ENCODE measurements at regions not wholly inside any gene's neighbourhood (a gene's known extent, or its start where the extent isn't known, plus 50 kb on each side); places are given as distances from the start of the nearest gene placed in this dataset.

DNA sequence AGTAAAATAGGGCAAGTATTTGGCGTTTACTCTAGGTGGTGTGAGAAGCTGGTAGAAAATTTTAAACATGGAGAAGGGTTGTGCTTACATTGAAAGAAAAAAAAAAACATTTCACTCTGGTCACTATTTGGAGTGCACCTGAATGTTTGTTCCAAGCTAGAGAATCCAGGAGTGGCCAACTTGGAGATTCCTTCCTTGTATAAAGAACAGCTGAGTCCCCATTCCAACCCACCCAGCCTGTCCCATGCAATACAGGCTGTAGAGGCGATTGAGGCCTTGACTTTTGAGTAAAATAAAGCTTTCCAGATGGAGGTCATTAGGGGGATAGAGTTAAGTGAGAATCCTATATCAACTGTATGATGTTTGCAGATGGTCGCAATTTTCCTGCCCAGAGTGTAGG, 203.8 kb upstream of the SYT4 start:
- DNase-seq (ENCODE audit: low spot score): no peak

DNA sequence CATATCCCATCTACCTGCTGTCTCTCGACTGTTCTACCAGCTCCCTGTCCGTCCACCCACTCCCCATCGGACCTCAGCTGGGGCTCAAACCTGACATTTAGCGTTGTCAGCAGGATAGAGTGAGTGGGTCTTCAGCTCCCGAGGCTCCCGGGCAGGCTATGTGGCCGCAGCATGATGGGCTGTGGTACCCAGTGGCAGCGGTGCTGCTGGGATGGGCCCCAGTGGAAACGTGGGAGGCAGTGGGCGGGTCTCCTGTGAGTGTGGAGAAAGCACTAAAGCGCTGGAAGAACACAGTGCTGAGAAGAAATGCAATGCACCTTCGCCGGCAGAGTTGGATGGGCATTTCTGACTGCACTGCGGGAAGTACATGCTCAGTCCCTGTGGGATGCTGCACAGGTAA, 204.8 kb upstream of the SYT4 start:
- DNase-seq (ENCODE audit: low spot score): no peak

DNA sequence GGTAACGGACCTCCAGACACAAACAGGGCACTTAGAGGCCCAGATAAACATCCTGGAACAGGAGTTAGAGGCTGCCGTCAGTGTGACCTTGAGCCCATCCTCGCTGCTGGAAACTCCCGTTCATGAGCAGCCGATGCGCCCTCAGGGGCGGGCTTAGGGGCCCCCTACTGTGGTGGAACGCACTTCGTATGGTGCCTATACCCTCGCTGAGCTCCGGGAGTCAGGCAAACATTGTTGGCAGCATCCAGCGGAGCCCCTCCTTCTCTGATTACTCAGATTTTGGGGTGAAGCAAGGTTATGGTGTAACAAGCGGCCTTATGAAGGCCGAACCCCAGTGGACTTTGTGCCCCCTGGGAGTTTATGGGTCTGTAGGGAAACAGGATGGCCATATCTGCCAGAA, 205.3 kb upstream of the SYT4 start:
- no peak for DNase-seq (ENCODE audit: low spot score)

DNA sequence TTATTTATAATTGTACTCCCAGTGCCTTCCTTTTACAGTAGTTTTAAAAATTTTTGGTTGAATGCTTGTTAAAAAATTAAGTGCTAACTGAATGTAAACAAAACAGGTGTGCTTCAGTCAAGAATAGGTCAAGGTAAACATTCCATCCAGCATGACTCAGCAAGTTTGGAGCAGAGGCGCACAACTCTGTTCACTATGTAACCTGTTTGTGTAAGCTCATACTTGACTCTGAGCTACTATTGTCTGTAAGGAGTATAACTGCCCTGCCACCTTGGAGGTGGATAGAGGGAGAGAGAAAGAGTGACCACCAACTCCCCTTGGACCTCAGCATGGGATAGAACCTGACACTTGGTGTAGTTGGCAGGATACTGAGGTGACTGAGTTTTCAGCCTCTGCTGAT, 207.4 kb upstream of the SYT4 start:
- DNase-seq (ENCODE audit: low spot score): no peak

DNA sequence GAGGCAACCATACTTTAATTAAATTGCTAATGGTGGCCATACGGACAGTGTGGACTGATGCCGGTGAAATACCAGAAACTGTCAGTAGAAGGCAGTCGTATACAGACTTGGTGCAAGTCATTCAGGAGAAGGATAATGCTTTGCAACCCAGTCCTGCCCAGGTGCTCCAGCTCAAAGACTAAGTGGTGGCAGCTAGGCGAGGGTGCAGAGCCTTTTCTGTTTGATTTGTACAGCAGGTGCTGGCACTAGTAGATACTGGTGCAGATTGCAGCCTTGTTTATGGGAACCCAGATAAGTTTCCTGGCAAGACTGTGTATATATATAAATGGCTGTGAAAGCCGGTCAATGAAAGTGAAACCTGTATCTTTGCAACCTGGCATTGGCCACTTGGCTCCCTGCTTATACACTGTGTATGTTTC, 208.3 kb upstream of the SYT4 start:
- DNase-seq (ENCODE audit: low spot score): no peak

DNA sequence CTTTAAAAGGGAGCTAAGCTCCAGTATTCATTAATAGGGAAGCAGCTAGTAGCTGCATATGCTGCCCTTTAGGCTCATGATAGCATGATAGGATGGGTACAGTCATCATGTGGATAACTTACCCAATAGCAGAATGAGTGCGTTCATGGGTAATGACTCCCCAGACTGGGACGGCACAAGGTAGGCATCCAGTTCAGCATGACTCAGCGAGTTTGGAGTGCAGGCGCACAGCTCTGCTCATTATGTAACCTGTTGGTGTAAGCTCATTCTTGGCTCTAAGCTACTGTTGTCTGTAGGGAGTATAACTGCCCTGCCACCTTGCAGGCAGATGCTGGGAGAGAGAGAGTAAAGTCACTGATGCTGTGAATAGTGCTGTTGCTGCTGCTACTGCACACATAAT, 209.2 kb upstream of the SYT4 start:
- no peak for DNase-seq (ENCODE audit: low spot score)

DNA sequence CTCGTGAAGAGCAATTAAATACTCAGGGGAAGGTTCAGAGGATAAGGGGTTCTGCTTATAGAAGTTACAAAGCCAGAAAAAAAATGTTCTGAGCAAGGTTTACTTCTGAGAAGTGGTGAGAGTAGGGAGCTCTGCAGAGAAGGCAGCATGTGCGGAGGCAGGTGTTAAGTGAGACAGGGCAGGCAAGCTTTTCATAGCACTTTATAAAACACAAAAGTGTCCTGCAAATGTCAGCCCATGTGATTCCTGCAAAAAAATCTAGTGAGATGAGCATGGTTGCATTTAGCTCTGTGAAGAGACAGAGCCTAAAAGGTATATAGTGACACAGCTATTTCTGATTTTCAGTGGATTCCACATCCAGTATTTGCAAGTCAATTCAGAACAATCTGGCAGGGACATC, 223.8 kb upstream of the SYT4 start:
- no peak for DNase-seq (ENCODE audit: low spot score)

DNA sequence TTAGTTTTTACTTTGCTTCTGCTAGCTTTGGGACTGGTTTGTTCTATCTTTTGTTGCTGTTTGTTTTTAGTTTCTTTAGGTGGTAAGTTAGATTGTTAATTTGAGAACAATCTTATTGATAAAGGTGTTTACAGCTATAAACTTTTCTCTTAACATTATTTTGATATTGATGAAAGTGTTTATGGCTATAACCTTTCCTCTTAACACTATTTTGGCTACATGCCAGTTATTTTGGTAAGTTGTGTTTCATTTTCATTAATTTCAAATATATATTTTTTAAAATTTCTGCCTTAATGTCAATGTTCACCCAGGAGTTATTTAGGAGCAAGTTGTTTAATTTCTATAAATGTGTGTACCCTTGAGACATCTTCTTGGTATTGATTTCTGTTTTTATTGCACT, 229.6 kb upstream of the SYT4 start:
- no peak for DNase-seq (ENCODE audit: low spot score)

DNA sequence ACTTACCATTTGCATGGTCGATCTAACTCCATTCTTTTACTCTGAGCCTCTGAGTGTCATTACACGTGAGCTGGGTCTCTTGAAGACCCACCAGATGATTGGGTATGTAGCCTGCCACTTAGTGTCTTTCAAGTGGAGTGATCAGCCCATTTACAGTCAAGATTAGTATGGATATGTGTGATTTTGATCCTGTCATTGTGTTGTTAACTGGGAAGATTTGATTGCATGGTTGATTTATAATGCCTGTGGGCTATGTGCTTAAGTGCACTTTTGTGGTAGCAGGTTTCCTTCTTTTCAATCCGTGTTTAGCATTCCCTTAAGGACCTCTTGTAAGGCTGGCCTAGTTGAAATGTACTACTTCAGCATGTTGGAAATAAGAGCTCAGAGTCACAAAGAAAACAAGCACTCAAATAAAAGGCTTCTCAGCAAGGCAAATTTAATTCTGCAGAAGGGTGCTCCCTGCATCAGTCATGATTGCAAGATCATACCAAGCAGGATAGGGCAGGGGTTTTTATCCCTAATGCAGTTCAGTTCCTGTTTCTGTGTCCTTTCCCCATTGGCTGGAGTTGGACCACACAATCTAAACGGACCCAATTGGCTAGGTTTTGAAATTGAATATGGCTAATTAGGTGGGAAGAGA, 230.7 kb upstream of the SYT4 start:
- DNase-seq (ENCODE audit: low spot score): no peak

DNA sequence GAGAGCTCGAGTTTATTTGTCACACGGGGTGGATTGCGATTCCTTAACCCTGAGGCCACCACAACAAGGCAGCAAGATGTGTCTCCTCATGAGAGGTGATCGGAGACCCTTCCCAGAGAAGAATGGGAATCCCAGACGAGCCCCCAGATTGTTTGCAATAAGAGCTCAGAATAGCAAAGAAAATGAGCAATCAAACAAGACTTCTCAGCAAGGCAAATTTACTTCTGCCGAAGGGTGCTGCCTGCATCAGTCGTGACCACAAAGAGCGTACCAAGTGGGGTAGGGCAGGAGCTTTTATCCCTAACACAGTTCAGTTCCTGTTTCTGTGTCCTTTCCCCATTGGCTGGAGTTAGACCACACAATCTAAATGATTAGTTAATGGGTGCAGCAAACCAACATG, 237.5 kb upstream of the SYT4 start:
- no peak for DNase-seq (ENCODE audit: low spot score)

DNA sequence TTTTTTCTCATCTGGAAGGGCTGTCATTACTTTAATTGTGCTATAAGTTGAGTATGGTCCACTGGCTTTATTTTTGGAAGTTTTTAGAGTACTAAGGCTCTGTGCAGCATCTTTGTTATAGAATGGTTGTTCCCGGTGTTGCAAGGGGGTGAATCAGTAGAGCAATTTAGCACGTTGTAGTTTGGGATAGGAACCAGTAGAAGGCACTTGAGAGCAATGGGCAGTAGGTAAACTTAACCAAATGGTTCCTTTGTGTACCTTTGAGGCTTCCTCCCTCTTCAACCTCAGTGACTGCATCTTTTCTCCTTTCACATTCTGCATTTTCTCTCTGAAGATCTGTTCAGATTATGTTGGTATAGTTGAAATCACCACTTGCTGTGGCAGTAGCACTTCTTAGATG, 238.2 kb upstream of the SYT4 start:
- DNase-seq (ENCODE audit: low spot score): no peak

DNA sequence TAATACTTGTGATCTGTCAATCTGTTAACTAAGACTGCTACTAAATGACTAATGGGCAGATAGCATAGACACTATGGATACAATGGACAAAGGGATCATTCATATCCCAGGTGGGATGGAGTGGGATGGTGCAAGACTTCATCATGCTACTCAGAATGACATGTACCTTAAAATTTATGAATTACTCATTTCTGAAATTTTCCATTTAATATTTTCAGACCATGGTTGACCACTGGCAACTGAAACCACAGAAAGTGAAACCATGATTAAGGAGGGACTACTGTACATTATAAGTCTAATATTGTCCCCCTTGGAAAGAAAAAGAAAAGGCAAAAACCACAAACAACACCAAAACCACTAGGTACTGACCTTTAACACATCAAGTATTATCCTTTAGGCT, 247.0 kb upstream of the SYT4 start:
- DNase-seq (ENCODE audit: low spot score): no peak

DNA sequence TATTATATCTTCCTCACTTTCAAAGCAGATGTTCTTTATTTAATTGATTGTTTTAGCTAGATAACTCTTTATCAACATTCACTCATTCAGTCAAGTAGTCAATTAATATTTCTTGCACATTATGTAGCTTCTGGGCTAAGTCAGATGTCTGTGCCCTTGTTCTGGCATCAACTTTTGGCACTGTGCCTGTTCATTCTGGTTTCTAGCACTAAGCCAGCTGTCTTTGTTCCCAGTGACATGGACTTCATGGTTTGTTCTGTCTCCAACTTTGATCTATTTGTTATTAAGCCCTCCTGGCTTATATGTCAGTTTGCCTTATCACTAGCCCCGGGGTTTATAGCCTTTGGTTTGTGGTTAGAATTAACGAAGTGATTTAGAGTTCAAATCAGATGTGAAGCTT, 247.9 kb upstream of the SYT4 start:
- no peak for DNase-seq (ENCODE audit: low spot score)

DNA sequence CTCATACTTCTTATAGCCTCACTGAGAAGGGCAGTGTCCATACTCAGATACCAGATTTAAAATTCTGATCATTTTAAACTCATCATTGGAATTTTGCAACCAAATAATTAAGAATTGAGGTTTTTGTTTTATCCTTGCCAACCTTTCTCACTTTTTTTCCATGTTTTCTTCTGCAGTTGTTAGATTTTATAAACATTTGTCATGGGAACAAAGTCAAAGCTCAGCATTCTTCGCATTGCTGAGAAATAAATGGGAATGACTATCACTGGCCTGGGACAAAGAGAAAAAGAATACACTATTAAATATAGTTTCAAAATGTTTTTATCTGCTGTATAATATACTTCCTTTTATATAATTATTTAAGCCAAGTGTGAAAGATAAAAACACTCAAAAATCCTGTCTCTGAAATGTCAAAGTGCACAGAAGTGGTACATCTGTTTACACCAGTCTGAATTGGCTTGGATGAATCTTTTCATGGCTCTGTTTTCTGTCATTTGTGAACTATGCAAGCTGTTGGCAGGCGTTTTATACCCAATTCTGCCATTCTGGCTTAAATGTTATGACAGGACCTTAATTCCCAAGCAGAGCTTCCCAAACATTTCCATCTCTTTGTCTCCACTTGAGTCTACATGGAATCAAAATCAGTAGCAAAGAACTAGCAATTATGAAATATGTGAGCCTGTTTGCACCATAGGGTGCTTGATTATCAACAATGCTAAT, 249.3 kb upstream of the SYT4 start:
- DNase-seq (ENCODE audit: low spot score): no peak

DNA sequence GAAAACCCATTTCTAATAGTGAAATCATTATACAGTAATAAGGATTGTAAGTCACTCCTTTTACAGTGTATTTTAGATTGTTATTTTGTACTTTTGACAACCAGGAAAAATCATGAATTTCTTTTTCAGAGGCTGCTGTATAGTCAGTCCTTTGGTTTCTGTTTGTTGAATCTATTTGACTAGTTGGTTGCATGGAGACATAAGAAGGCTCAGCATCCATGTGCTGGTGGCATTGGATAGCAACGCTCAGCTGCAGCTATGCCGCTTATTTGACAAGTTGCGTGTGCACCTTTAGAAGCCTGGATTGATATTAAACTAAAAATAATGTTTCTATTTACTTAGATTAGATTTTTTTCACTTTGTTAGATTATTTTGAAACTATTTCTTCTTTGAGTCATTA, 254.1 kb upstream of the SYT4 start:
- no peak for DNase-seq (ENCODE audit: low spot score)

DNA sequence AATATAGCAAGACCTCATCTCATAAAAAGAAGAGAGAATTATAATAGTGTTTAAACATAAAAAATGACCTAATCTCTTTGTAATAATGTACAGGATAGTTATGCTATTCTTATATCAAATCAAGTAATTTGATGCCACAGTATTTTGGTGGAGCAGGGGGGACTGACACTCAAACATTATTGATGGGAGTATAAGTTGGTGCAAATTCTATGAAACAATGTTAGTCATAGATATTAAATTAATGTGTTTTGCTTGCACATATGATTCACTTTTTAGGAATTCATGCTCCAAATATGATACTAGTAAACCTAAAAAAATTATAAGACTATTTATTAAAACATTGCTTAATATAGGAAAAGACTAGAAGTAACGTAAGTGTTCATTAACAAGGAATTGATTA, 256.1 kb upstream of the SYT4 start:
- no peak for DNase-seq (ENCODE audit: low spot score)

DNA sequence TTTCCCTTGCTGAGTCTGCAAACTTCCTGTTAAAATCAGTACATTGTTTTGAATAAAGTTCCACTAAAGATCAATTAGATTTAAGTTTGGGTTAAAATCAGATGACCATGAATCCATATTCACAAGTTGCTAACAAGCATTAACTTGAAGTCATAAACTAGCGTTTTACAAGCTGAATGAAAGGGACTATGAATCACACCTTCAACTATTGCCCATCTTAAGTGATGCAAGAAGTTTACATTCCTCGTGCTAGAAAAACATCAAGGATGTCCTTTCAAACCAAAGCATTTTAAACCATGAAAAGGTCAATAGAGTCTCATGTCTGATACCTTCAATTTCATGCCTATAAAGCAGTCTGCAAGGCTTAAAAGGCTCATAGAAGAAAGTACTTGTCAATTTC, 257.2 kb upstream of the SYT4 start:
- no peak for DNase-seq (ENCODE audit: low spot score)

DNA sequence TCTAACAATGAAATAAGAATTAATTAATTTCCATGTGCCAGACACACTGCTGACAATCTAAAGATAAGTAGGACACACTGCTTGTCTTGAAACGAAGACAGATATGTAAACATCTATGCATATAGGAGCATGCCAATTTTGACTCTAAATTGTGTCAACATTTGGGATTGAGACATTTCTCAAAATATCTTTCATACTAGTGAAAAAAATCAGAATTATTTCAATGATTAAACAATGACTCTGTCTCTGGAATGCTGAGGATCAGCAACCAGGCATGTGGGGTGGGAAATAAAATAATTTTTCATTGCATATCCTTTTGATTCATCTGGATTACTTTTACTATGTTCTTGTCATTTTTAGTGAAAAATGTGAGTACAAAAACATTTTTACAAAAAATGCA, 262.6 kb upstream of the SYT4 start:
- DNase-seq (ENCODE audit: low spot score): no peak

DNA sequence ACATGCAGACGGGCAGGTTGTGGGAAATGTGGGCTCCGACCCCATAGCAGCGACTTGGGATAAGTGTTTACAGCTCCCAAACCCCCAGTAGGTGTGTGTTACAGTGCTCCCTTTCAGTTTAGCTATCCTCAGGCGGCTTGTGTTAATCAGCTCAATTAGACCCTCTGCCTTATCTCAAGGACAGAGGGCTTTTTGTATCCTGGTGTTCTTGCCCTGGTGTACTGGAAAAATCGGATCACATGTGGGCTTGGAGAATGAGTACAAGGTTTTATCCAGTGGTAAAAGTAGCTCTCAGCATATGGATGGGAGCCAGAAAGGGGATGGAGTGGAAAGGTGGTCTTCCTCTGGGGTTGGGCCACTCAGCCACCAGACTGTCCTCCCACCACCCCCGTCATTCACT, 264.7 kb upstream of the SYT4 start:
- DNase-seq (ENCODE audit: low spot score): no peak

DNA sequence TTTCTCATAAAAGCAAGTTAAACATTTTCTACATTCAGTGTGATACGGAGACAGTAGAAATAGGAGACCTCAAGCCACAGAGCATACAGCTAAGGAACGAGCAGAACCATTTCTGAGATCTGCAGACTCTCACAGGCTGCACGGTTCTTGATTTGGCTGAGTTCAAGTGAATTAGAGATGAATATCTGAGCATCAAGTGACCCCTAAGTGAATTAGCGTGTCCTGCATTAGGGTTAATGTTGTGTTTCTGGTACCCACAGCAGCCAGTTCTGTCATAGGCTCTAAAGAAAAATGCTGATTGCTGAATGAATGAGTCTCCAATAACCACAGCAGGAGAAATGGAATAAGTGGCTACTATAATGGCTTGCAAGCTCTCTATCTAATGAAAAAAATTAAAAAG, 265.9 kb upstream of the SYT4 start:
- no peak for DNase-seq (ENCODE audit: low spot score)

DNA sequence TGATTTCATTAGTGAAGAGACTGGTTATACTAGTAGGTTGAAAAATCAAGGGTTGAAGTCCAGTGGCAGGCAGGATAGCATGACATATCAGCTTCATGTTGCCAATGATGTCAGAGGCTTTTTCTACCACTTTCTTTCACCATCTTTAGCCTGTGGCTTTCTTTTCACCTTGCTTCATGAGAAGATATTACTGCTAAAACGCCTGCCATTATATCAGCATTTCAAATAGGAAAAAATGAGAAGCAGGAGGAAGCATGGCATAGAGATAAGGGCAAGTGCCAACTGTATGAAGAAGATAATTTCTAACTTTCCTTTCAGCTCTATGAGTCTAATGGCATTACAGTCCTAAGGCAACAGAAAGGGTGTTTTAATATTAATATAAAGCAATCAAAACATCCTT, 270.2 kb upstream of the SYT4 start:
- no peak for DNase-seq (ENCODE audit: low spot score)

DNA sequence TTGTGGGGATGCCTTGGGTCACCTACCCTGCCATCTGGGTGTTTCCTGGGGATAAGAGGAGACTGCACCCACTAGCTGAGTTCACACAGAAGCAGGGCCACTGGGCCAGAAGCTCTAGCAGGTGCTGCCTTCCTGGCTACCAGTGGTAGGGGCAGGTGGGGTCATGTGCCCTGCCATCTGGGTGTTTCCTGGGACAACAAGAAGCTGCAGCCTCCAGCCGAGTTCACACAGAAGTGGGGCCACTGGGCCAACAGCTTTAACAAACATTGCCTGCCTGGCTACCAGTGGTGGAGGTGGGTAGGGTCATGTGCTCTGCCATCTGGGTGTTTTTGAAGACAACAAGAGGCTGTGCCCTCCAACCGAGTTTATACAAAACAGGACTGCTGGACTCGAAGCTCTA, 282.2 kb upstream of the SYT4 start:
- DNase-seq (ENCODE audit: low spot score): no peak

DNA sequence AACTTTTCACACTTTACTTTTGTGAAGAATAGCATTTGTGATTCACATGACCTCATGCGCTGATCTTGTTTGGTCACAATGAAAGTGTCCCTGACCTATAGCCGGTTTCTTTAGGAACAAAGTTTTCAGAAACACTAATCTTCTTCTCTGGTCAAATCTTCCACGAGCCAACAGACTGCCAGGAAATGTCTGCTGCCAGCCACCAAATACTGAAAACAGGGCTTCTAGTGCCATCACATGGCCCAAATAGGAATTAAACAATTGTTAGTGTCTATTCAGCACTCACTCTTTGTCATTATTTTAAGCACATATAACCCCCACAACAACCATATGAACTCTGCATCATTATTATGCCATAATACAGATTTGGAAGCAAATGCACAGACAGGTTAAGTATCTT, 286.5 kb upstream of the SYT4 start:
- no peak for DNase-seq (ENCODE audit: low spot score)

DNA sequence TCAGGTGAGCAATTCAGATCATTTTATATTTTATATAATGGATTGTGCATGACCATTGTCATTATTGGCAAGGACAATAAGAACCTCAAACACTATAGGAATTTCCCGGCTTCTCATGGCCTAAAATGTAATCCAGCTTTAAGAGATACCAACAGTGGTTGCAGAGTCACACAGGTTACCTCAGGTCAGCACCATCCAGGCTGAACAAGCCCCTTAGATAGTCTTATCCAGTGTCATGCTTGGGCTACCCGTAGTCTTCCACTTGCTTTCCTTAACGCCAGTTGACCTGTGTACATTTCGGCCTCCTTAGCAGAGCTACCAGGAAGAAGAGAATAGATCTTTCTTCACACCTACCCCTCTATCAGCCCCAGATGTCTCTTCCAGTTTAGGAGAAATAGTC, 293.3 kb upstream of the SYT4 start:
- no peak for DNase-seq (ENCODE audit: low spot score)
